Fibroblast of lung (primary cell): ENCODE measurements at regions not wholly inside any gene's neighbourhood (a gene's known extent, or its start where the extent isn't known, plus 50 kb on each side); places are given as distances from the start of the nearest gene placed in this dataset.

Source experiments
- DNase-seq, 2 donors: peaks; one replicate each; pipeline versions ENCODE4 v3.0.0 to v3.0.0-alpha.2; 2010; ENCODE audit warnings: low read depth in 2 of 2
- H2AFZ ChIP-seq: 2 replicates; pipeline ENCODE4 v1.5.1; 2012; ENCODE audit warnings: low read length, control low read depth, inconsistent platforms
- H3K27ac ChIP-seq: 2 replicates; pipeline ENCODE4 v1.5.1; 2011; ENCODE audit warnings: low read length, control low read depth; ENCODE audit not compliant: insufficient read depth
- H3K27me3 ChIP-seq: 2 replicates; pipeline ENCODE4 v1.5.1; 2011; ENCODE audit warnings: mild to moderate bottlenecking, low read length; ENCODE audit not compliant: control insufficient read depth, insufficient read depth
- H3K36me3 ChIP-seq: 2 replicates; pipeline ENCODE4 v1.5.1; 2011; ENCODE audit warnings: low read length; ENCODE audit not compliant: control insufficient read depth, insufficient read depth
- H3K4me1 ChIP-seq: 2 replicates; pipeline ENCODE4 v1.5.1; 2011; ENCODE audit warnings: low read length; ENCODE audit not compliant: control insufficient read depth, insufficient read depth; ENCODE audit errors: extremely low read depth
- H3K4me2 ChIP-seq: 2 replicates; pipeline ENCODE4 v1.5.1; 2011; ENCODE audit warnings: low read length, control low read depth; ENCODE audit not compliant: insufficient read depth; ENCODE audit errors: extremely low read depth
- H3K4me3 ChIP-seq, 4 experiments: fragments of 200-600 bp in 1 of 4; sonication (generic) in 1 of 4; replicated peaks in 1 of 4; 2 replicates each; pipeline ENCODE4 v1.5.1; 2011 to 2016; ENCODE audit warnings: low read length in 4 of 4, low read depth in 3 of 4, mild to moderate bottlenecking in 3 of 4, control low read depth in 2 of 4, inconsistent platforms in 1 of 4, mixed read lengths in 1 of 4; ENCODE audit not compliant: insufficient read depth in 1 of 4; ENCODE audit errors: control extremely low read depth in 1 of 4
- H3K79me2 ChIP-seq: 2 replicates; pipeline ENCODE4 v1.5.1; 2012; ENCODE audit warnings: mild to moderate bottlenecking, low read length, inconsistent platforms; ENCODE audit not compliant: control insufficient read depth, insufficient read depth
- H3K9ac ChIP-seq: 2 replicates; pipeline ENCODE4 v1.5.1; 2011; ENCODE audit warnings: mild to moderate bottlenecking, low read length, control low read depth; ENCODE audit not compliant: insufficient read depth
- H3K9me3 ChIP-seq: 2 replicates; pipeline ENCODE4 v1.5.1; 2012; ENCODE audit warnings: low read depth, low read length; ENCODE audit not compliant: control insufficient read depth, insufficient read depth
- H4K20me1 ChIP-seq: 2 replicates; pipeline ENCODE4 v1.5.1; 2011; ENCODE audit warnings: low read length; ENCODE audit not compliant: control insufficient read depth, insufficient read depth; ENCODE audit errors: extremely low read depth
- EZH2 ChIP-seq: IDR thresholded peaks from 2 replicates; pipeline ENCODE4 v1.5.1; 2012; ENCODE audit warnings: low read length, control low read depth, mild to moderate bottlenecking; ENCODE audit errors: missing control alignments
- TF ChIP-seq, protein P1 (sequence below), 2 donors: IDR thresholded peaks in 1 of 2; conservative IDR thresholded peaks in 1 of 2; 1 replicate in 1 of 2; 2 replicates in 1 of 2; pipeline ENCODE4 v1.5.1; 2011 to 2012; ENCODE audit warnings: low read length in 2 of 2, control low read depth in 1 of 2, inconsistent platforms in 1 of 2, low read depth in 1 of 2, mild to moderate bottlenecking in 1 of 2

- DNase-seq = peak; percentile 5 to 6
- H3K4me3 ChIP-seq = no peak overlapping the region
Measured at GRCh38 chr18:40346146-40346545, 1608.9 kb upstream of the PIK3C3 start.

DNA sequence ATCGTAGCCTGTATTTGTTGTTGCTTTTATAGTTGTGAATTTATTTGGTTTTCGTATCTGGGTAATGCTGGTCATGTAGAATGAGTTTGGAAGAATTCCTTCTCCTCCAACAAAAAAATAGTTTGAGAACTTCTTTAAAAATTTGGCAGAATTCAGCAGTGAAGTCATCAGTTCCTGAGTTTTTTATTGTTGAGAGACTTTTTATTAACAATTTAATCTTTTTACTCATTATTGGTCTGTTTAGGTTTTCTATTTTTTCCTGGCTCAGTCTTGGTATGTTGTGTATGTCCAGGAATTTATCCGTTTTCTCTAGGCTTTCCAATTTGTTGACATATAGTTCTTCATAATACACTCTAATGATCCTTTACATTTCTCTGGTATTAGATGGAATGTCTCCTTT, 1613.3 kb upstream of the PIK3C3 start:
- H3K9ac ChIP-seq = no peak overlapping the region
- H3K36me3 ChIP-seq = no peaks in the 10 kb centered on the region
- no peak for DNase-seq
- no peak overlapping the region for H2AFZ ChIP-seq
- no peak overlapping the region for H3K4me2 ChIP-seq
- no peaks in the 10 kb centered on the region for H4K20me1 ChIP-seq
- no peaks in the 10 kb centered on the region for H3K9me3 ChIP-seq
- H3K4me3 ChIP-seq = no peak overlapping the region
- no peak for TF ChIP-seq EZH2
- TF ChIP-seq, protein P1, sequence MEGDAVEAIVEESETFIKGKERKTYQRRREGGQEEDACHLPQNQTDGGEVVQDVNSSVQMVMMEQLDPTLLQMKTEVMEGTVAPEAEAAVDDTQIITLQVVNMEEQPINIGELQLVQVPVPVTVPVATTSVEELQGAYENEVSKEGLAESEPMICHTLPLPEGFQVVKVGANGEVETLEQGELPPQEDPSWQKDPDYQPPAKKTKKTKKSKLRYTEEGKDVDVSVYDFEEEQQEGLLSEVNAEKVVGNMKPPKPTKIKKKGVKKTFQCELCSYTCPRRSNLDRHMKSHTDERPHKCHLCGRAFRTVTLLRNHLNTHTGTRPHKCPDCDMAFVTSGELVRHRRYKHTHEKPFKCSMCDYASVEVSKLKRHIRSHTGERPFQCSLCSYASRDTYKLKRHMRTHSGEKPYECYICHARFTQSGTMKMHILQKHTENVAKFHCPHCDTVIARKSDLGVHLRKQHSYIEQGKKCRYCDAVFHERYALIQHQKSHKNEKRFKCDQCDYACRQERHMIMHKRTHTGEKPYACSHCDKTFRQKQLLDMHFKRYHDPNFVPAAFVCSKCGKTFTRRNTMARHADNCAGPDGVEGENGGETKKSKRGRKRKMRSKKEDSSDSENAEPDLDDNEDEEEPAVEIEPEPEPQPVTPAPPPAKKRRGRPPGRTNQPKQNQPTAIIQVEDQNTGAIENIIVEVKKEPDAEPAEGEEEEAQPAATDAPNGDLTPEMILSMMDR (conservative IDR thresholded peaks at IDR 0.05 in 1 of 2, IDR thresholded peaks at IDR 0.05 in 1 of 2; ENCODE audit: low read depth in 1 of 2, low read length in 2 of 2) = no peak
- no peaks in the 10 kb centered on the region for H3K79me2 ChIP-seq
- H3K27me3 ChIP-seq = no peaks in the 10 kb centered on the region
- H3K27ac ChIP-seq = no peak overlapping the region
- no peaks in the 10 kb centered on the region for H3K4me1 ChIP-seq

More at GRCh38 chr18:40346146-40346545, 1608.9 kb upstream of the PIK3C3 start:
- H3K4me1 ChIP-seq = no peaks in the 10 kb centered on the region
- no peak overlapping the region for H2AFZ ChIP-seq
- H3K79me2 ChIP-seq = no peaks in the 10 kb centered on the region
- no peaks in the 10 kb centered on the region for H4K20me1 ChIP-seq
- H3K27ac ChIP-seq = no peak overlapping the region
- H3K4me2 ChIP-seq = no peak overlapping the region
- H3K9me3 ChIP-seq = no peaks in the 10 kb centered on the region
- no peak for TF ChIP-seq EZH2
- TF ChIP-seq, protein P1 (conservative IDR thresholded peaks at IDR 0.05 in 1 of 2, IDR thresholded peaks at IDR 0.05 in 1 of 2; ENCODE audit: low read depth in 1 of 2, low read length in 2 of 2) = no peak
- no peaks in the 10 kb centered on the region for H3K27me3 ChIP-seq
- no peaks in the 10 kb centered on the region for H3K36me3 ChIP-seq
- H3K9ac ChIP-seq = no peak overlapping the region

DNA sequence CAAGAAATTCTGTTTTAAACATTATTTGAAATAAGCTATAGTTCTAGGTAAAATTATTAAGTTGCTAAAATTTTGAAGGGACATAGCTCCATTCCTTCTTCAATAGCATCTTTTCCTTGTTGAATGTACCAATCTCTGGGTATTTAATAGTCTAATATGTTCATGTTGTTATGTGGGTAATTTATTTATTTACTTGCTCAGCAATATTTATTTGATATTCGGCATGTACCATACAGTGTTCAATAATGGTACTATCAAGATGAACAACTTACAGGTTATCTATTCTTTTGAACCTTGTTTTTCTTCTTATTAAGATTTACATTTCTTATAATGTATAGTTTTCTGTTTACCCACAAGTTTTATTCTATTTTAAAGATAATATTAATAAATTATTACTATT, 1616.8 kb upstream of the PIK3C3 start:
- H3K36me3 ChIP-seq = no peaks in the 10 kb centered on the region
- no peak overlapping the region for H3K27ac ChIP-seq
- H4K20me1 ChIP-seq = no peaks in the 10 kb centered on the region
- no peak overlapping the region for H3K4me2 ChIP-seq
- no peaks in the 10 kb centered on the region for H3K9me3 ChIP-seq
- no peaks in the 10 kb centered on the region for H3K27me3 ChIP-seq
- no peak overlapping the region for H3K9ac ChIP-seq
- no peaks in the 10 kb centered on the region for H3K79me2 ChIP-seq
- no peak overlapping the region for H2AFZ ChIP-seq
- TF ChIP-seq, protein P1 (conservative IDR thresholded peaks at IDR 0.05 in 1 of 2, IDR thresholded peaks at IDR 0.05 in 1 of 2; ENCODE audit: low read depth in 1 of 2, low read length in 2 of 2) = no peak
- no peak for TF ChIP-seq EZH2
- DNase-seq = no peak
- no peak overlapping the region for H3K4me3 ChIP-seq
- H3K4me1 ChIP-seq = no peaks in the 10 kb centered on the region
